Thoracic aorta (tissue), 2 donors: ENCODE measurements at regions not wholly inside any gene's neighbourhood (a gene's known extent, or its start where the extent isn't known, plus 50 kb on each side); places are given as distances from the start of the nearest gene placed in this dataset.

Experiments
- ATAC-seq: fragments of 150-250 bp; one replicate; pipeline ENCODE4 v1.8.0; 2017; ENCODE audit warnings: low read depth; ENCODE audit not compliant: insufficient number of reproducible peaks, low FRiP score
- DNase-seq: peaks from one replicate; pipeline ENCODE4 v3.0.0-alpha.2; 2020; ENCODE audit warnings: low spot score
- H3K27ac ChIP-seq, 2 donors: fragments of 200-600 bp; sonication (generic); 1 replicate in 1 of 2; 2 replicates in 1 of 2; pipeline ENCODE4 v1.5.1; 2016; ENCODE audit warnings: mild to moderate bottlenecking in 2 of 2, moderate library complexity in 2 of 2
- H3K27me3 ChIP-seq: fragments of 200-600 bp; sonication (generic); replicated peaks from 2 replicates; pipeline ENCODE4 v1.6.0; 2016; ENCODE audit warnings: mild to moderate bottlenecking; ENCODE audit not compliant: insufficient read depth
- H3K36me3 ChIP-seq: fragments of 200-600 bp; sonication (generic); one replicate; pipeline ENCODE4 v1.5.1; 2016
- H3K4me1 ChIP-seq, 2 donors: fragments of 200-600 bp; sonication (generic); 1 replicate in 1 of 2; 2 replicates in 1 of 2; pipeline versions ENCODE4 v1.5.1 to v1.6.0; 2016; ENCODE audit warnings: low read depth in 2 of 2, mild to moderate bottlenecking in 1 of 2; ENCODE audit not compliant: control insufficient read depth in 1 of 2
- H3K4me3 ChIP-seq: fragments of 200-600 bp; sonication (generic); 2 replicates; pipeline ENCODE4 v1.5.1; 2016; ENCODE audit warnings: mild to moderate bottlenecking
- H3K9me3 ChIP-seq: fragments of 200-600 bp; sonication (generic); 2 replicates; pipeline ENCODE4 v1.5.1; 2016
- TF ChIP-seq, protein P1 (sequence below): fragments of 200-600 bp; sonication (generic); IDR thresholded peaks from one replicate; pipeline ENCODE4 v1.5.1; 2019; ENCODE audit warnings: antibody characterized with exemption

GRCh38 chr6:56407883-56408410 is 160.6 kb upstream of the COL21A1 start:
- Histone ChIP-seq H3K36me3 (no peaks in the 10 kb centered on the region), H3K27ac (no peak overlapping the region), H3K9me3 (no peaks in the 10 kb centered on the region), H3K4me3 (no peak overlapping the region), H3K27me3 (no peaks in the 10 kb centered on the region), H3K4me1 (peaks cover 9 to 14% of the 10 kb centered on the region in 2 donors)
- DNase-seq = no peak
- TF ChIP-seq, protein P1, sequence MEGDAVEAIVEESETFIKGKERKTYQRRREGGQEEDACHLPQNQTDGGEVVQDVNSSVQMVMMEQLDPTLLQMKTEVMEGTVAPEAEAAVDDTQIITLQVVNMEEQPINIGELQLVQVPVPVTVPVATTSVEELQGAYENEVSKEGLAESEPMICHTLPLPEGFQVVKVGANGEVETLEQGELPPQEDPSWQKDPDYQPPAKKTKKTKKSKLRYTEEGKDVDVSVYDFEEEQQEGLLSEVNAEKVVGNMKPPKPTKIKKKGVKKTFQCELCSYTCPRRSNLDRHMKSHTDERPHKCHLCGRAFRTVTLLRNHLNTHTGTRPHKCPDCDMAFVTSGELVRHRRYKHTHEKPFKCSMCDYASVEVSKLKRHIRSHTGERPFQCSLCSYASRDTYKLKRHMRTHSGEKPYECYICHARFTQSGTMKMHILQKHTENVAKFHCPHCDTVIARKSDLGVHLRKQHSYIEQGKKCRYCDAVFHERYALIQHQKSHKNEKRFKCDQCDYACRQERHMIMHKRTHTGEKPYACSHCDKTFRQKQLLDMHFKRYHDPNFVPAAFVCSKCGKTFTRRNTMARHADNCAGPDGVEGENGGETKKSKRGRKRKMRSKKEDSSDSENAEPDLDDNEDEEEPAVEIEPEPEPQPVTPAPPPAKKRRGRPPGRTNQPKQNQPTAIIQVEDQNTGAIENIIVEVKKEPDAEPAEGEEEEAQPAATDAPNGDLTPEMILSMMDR = no peak
- no peak for ATAC-seq

GRCh38 chr6:56406276-56407269 is 159.2 kb upstream of the COL21A1 start:
- no peaks in the 10 kb centered on the region for H3K36me3 ChIP-seq
- ATAC-seq (no peak), DNase-seq (no peak)
- no peaks in the 10 kb centered on the region for H3K27me3 ChIP-seq
- peaks cover 9 to 14% of the 10 kb centered on the region in 2 donors for H3K4me1 ChIP-seq
- H3K9me3 ChIP-seq = peaks cover 2% of the 10 kb centered on the region
- TF ChIP-seq, protein P1 = no peak
- H3K4me3 ChIP-seq = no peak overlapping the region
- no peak overlapping the region for H3K27ac ChIP-seq

GRCh38 chr6:56404599-56404998 is 157.2 kb upstream of the COL21A1 start:
- no peak for ATAC-seq
- Histone ChIP-seq H3K9me3 (peaks cover 4% of the 10 kb centered on the region), H3K27ac (no peak overlapping the region), H3K4me3 (no peak overlapping the region), H3K36me3 (no peaks in the 10 kb centered on the region), H3K27me3 (no peaks in the 10 kb centered on the region), H3K4me1 (peaks cover 9 to 14% of the 10 kb centered on the region in 2 donors)
- TF ChIP-seq, protein P1 = no peak
- DNase-seq = no peak

DNA sequence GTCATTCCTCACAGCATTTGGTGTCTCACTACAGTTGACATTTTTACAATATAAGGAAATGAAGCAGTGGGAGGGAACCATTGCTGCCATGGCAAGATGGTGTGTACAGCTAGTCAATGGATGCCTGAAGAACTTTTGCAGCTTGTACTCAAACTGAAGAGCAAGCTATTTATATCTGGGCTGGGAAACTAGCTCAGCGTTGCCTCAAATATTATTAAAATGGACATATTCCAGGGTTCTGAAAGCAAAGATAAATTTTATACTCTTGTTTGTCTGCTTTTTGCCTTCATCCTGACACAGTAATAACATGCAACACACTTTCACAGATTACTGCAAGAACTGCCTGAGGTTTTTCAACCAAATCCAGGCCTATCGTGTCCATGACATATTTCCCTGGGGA is 156.4 kb upstream of the COL21A1 start:
- no peak for ATAC-seq
- Histone ChIP-seq H3K27ac (peak overlapping the region; percentile 7 to 64), H3K9me3 (peaks cover 4% of the 10 kb centered on the region)

More for the DNA sequence above, 156.4 kb upstream of the COL21A1 start:
- H3K4me3 ChIP-seq = no peak overlapping the region
- TF ChIP-seq, protein P1 = no peak
- H3K36me3 ChIP-seq = no peaks in the 10 kb centered on the region
- no peaks in the 10 kb centered on the region for H3K27me3 ChIP-seq
- peaks cover 9 to 14% of the 10 kb centered on the region in 2 donors for H3K4me1 ChIP-seq
- DNase-seq = no peak
